ENCODE measurements at regions not wholly inside any gene's neighbourhood (a gene's known extent, or its start where the extent isn't known, plus 50 kb on each side); places are given as distances from the start of the nearest gene placed in this dataset.
"Not testable (repeated sequence)": the region's sequence is repeated elsewhere in the genome, so short reads cannot be mapped to it uniquely, and the experiment has no call there.

GRCh38 chr14:59116984-59117415 is 71.5 kb upstream of the DAAM1 start:
- DNase-seq (ENCODE audit: low spot score): no peak

- DNase-seq (ENCODE audit: low spot score): no peak
Measured at GRCh38 chr14:59117754-59118528, 70.5 kb upstream of the DAAM1 start.

GRCh38 chr14:59120921-59121320 is 67.5 kb upstream of the DAAM1 start:
- DNase-seq (ENCODE audit: low spot score): no peak

- no peak for DNase-seq (ENCODE audit: low spot score)
Measured at GRCh38 chr14:59123531-59123930, 64.9 kb upstream of the DAAM1 start.

DNA sequence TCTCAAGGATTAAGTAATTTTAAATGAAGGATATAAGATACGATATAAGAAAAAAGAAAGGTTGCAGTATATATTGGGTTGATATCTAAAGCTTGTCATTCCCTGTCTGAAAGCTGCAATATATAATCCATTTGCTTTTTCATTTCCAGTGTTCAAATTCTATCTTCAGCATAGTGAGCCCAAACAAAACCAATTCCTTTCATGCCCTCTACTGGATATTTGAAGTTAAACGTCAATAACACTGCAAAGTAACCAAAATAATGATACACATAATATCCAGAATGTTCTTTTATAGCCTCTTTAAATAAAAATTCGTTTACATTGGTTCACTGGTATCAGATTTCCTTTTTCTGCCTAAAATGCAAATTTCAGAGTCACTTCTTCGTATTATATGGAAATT is 64.5 kb upstream of the DAAM1 start:
- DNase-seq (ENCODE audit: low spot score): no peak

DNA sequence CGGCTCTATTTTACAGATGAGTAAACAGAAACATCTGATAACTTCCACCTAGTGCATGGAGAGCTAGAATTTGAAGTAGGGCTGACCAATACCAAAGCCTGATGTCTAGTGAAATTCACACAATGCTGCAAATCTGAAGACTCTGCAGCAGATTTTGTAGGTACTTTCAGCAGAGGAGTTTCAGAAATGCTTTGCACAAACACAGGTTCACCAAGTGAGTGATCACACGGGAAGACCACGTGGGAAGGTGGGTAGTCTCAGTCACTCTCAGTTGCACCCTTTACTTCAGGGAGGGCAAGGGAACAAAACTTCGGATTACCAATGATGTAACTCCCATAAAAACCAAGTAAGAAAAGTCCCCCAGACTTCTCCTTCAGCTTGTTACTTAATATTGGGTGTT is 63.3 kb upstream of the DAAM1 start:
- no peak for DNase-seq (ENCODE audit: low spot score)

GRCh38 chr14:59126714-59127436 is 61.6 kb upstream of the DAAM1 start:
- DNase-seq (ENCODE audit: low spot score): no peak

DNA sequence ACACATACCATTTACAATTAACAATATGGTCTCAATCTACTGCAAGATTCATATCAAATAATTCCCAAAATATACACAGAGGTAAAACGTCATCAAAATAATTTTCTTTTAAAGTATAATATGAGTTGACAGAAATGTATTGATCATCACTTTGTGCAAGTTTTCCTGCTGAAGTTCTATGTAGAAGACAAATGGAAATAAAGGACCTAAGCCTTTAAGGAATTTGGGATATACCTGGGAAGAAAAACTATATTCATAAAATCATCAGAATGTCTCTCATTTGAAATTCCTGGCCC is 61.1 kb upstream of the DAAM1 start:
- DNase-seq (ENCODE audit: low spot score): no peak

- DNase-seq (ENCODE audit: low spot score): no peak
Measured at GRCh38 chr14:59130462-59130861, 58.0 kb upstream of the DAAM1 start.

GRCh38 chr14:59131938-59132795 is 56.3 kb upstream of the DAAM1 start:
- no peak for DNase-seq (ENCODE audit: low spot score)

DNA sequence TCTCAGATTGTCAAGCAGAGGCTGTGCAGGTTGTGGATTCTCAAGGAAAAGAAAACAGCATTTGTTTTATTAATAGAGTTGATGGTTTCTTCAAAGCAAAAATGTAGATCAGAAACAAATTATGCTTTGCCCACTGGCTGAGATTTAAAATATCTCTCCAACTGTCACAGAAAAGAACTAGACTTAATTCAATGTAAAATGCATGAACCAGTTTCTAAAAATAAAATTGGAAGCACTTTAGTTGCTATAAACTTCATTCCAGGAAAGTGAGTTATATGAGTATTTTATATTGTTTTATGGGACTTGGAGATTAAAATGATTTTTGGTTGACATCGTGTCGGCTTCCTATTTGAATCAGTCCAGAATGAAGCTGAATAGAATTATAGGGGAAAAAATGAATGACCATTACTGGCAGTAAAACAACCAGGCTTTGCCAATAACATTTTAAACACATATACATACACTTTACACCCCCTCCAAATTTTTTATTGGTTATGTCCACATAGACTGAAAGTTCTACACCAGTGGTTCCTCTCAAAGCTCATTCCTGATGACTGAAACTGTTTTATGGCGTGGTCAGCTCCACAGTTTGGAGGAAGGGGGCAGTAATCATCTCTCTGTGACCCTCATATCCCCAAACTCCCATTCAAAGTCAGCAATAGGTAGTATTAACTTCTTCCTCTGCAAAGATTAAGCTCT is 55.5 kb upstream of the DAAM1 start:
- no peak for DNase-seq (ENCODE audit: low spot score)

- no peak for DNase-seq (ENCODE audit: low spot score)
Measured at GRCh38 chr14:59133709-59134108, 54.8 kb upstream of the DAAM1 start.

GRCh38 chr14:59134307-59134706 is 54.2 kb upstream of the DAAM1 start:
- no peak for DNase-seq (ENCODE audit: low spot score)

GRCh38 chr14:59137256-59137655 is 51.2 kb upstream of the DAAM1 start:
- no peak for DNase-seq (ENCODE audit: low spot score)

DNA sequence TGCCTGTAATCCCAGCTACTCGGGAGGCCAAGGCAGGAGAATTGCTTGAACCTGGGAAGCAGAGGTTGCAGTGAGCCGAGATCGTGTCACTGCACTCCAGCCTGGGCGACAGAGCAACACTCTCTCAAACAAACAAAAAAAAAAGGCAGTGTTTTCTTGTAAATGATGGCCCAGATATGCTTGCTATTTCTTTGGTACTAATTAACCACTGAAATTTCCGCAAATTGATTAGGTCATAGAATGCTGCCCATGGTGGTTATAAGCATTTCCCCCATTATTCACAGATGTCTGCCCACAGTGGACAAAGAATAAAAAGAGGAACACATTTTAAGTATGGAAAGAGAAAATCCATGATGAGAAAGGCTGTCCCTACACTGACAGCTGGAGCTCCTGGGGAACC is 49.9 kb upstream of the DAAM1 start:
- DNase-seq (ENCODE audit: low spot score): not testable (repeated sequence)

Measured in left forelimb (tissue), 1 donor.